Neuronal stem cell (in vitro differentiated cells): ENCODE measurements at regions not wholly inside any gene's neighbourhood (a gene's known extent, or its start where the extent isn't known, plus 50 kb on each side); places are given as distances from the start of the nearest gene placed in this dataset.

ENCODE experiments used
- DNase-seq: peaks from one replicate; pipeline ENCODE4 v3.0.0-alpha.2; 2013; ENCODE audit warnings: low spot score
- H2AFZ ChIP-seq: one replicate; pipeline ENCODE4 v1.6.1; 2013; ENCODE audit warnings: mild to moderate bottlenecking, low read length, inconsistent platforms
- H2AK5ac ChIP-seq: 2 replicates; pipeline ENCODE4 v1.6.1; 2013; ENCODE audit warnings: low read depth, mild to moderate bottlenecking, inconsistent platforms, low read length, moderate library complexity, mixed read lengths
- H2BK120ac ChIP-seq: 2 replicates; pipeline ENCODE4 v1.6.1; 2013; ENCODE audit warnings: low read depth, mild to moderate bottlenecking, inconsistent platforms, low read length, moderate library complexity, mixed read lengths
- H2BK12ac ChIP-seq: one replicate; pipeline ENCODE4 v1.6.1; 2013; ENCODE audit warnings: low read length, inconsistent platforms
- H2BK15ac ChIP-seq: 2 replicates; pipeline ENCODE4 v1.6.1; 2013; ENCODE audit warnings: mild to moderate bottlenecking, low read length, inconsistent platforms, mixed read lengths
- H2BK5ac ChIP-seq: one replicate; pipeline ENCODE4 v1.6.1; 2013; ENCODE audit warnings: inconsistent platforms, mild to moderate bottlenecking, low read length, moderate library complexity
- H3K14ac ChIP-seq: one replicate; pipeline ENCODE4 v1.6.1; 2013; ENCODE audit warnings: low read length, inconsistent platforms
- H3K18ac ChIP-seq: 2 replicates; pipeline ENCODE4 v1.6.1; 2013; ENCODE audit warnings: low read length, inconsistent platforms
- H3K23ac ChIP-seq: 2 replicates; pipeline ENCODE4 v1.6.1; 2013; ENCODE audit warnings: low read depth, mild to moderate bottlenecking, mixed read lengths, low read length, inconsistent platforms; ENCODE audit not compliant: poor library complexity
- H3K27ac ChIP-seq: replicated peaks from 3 replicates; pipeline ENCODE4 v1.5.1; 2013; ENCODE audit warnings: low read length, inconsistent platforms
- H3K27me3 ChIP-seq, 3 experiments: 2 replicates each; pipeline ENCODE4 v1.6.1; 2013; ENCODE audit warnings: low read length in 3 of 3, mild to moderate bottlenecking in 2 of 3, inconsistent platforms in 1 of 3, low read depth in 1 of 3, mixed read lengths in 1 of 3, moderate library complexity in 1 of 3; ENCODE audit not compliant: control insufficient read depth in 3 of 3, insufficient read depth in 3 of 3
- H3K36me3 ChIP-seq, 2 donors: replicated peaks in 1 of 2; 2 replicates each; pipeline ENCODE4 v1.6.1; 2013; ENCODE audit warnings: low read length in 2 of 2; ENCODE audit not compliant: control insufficient read depth in 2 of 2, insufficient read depth in 2 of 2
- H3K4ac ChIP-seq: 2 replicates; pipeline ENCODE4 v1.6.1; 2013; ENCODE audit warnings: inconsistent platforms, mild to moderate bottlenecking, low read length, moderate library complexity
- H3K4me1 ChIP-seq, 2 donors: 1 replicate in 1 of 2; 2 replicates in 1 of 2; pipeline ENCODE4 v1.6.1; 2013; ENCODE audit warnings: low read length in 2 of 2, low read depth in 1 of 2; ENCODE audit not compliant: control insufficient read depth in 2 of 2, insufficient read depth in 1 of 2
- H3K4me2 ChIP-seq: one replicate; pipeline ENCODE4 v1.6.1; 2013; ENCODE audit warnings: mild to moderate bottlenecking, low read length, inconsistent platforms; ENCODE audit not compliant: insufficient read depth, poor library complexity, severe bottlenecking
- H3K4me3 ChIP-seq, 2 donors: 2 replicates each; pipeline ENCODE4 v1.5.1; 2013; ENCODE audit warnings: low read length in 2 of 2, mild to moderate bottlenecking in 2 of 2, inconsistent platforms in 1 of 2, moderate library complexity in 1 of 2
- H3K79me1 ChIP-seq: one replicate; pipeline ENCODE4 v1.6.1; 2013; ENCODE audit warnings: low read depth, mild to moderate bottlenecking, inconsistent platforms, low read length, moderate library complexity
- H3K9ac ChIP-seq: one replicate; pipeline ENCODE4 v1.6.1; 2013; ENCODE audit warnings: mild to moderate bottlenecking, low read depth, low read length, inconsistent platforms; ENCODE audit not compliant: poor library complexity
- H3K9me3 ChIP-seq, 2 donors: replicated peaks in 1 of 2; 2 replicates each; pipeline versions ENCODE3 to v1.6.1; 2013; ENCODE audit warnings: low read length in 2 of 2, mild to moderate bottlenecking in 2 of 2, inconsistent platforms in 1 of 2, low read depth in 1 of 2, mixed read lengths in 1 of 2, moderate library complexity in 1 of 2; ENCODE audit not compliant: control insufficient read depth in 2 of 2, insufficient read depth in 1 of 2
- H4K8ac ChIP-seq: one replicate; pipeline ENCODE4 v1.6.1; 2013; ENCODE audit warnings: low read depth, mild to moderate bottlenecking, inconsistent platforms, low read length, moderate library complexity
- H4K91ac ChIP-seq: one replicate; pipeline ENCODE4 v1.6.1; 2013; ENCODE audit warnings: low read length, low read depth, mild to moderate bottlenecking, inconsistent platforms; ENCODE audit not compliant: poor library complexity
- WGBS, 2 donors: extraction: QIAGEN DNeasy Blood & Tissue Kit; methylation state at CpG; one replicate each; pipeline ENCODE4 v1.1.7; 2013; ENCODE audit warnings: missing lambda C conversion rate in 2 of 2, mixed read lengths in 1 of 2; ENCODE audit not compliant: insufficient read length in 2 of 2, insufficient replicate concordance in 1 of 2; ENCODE audit errors: extremely low coverage in 2 of 2; 5-methylcytosine and 5-hydroxymethylcytosine counted together

DNA sequence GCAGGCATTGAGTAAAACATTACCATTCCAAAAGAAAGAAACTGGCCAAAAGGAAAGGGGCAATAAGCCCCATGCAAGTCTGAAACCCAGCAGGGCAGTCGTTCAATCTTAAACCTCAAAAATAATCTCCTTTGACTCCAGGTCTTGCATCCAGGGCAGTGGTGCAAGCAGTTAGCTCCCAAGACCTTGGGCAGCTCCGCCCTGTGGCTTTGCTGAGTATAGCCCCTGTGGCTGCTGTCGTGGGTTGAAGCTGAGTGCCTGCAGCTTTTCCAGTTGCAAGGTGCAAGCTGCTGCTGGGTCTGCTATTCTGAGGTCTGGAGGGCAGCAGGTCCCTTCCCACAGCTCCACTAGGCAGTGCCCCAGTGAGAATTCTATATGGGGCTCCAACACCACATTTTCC is 580.1 kb upstream of the AUTS2 start:
- H4K8ac ChIP-seq, result no peak overlapping the region
- no peak overlapping the region for H2BK12ac ChIP-seq
- H2AFZ ChIP-seq, result no peak overlapping the region
- no peak overlapping the region for H4K91ac ChIP-seq
- H3K4me2 ChIP-seq, result no peak overlapping the region
- H3K18ac ChIP-seq, result no peak overlapping the region
- no peak overlapping the region for H3K23ac ChIP-seq
- no peak overlapping the region for H3K4ac ChIP-seq
- no CpG with 5 or more reads among the region's 3 CpGs for WGBS, 2 donors
- no peak overlapping the region for H3K27ac ChIP-seq
- H3K4me1 ChIP-seq, result no peaks in the 10 kb centered on the region
- no peak overlapping the region for H3K4me3 ChIP-seq
- H3K9me3 ChIP-seq, result peaks cover 0 to 2% of the 10 kb centered on the region in 2 donors
- no peak overlapping the region for H2BK120ac ChIP-seq
- H2AK5ac ChIP-seq, result no peak overlapping the region
- no peak overlapping the region for H2BK15ac ChIP-seq
- DNase-seq, result no peak
- no peak overlapping the region for H2BK5ac ChIP-seq
- no peak overlapping the region for H3K9ac ChIP-seq
- H3K27me3 ChIP-seq, result no peaks in the 10 kb centered on the region
- H3K79me1 ChIP-seq, result no peaks in the 10 kb centered on the region
- H3K14ac ChIP-seq, result no peak overlapping the region
- H3K36me3 ChIP-seq, result no peaks in the 10 kb centered on the region

DNA sequence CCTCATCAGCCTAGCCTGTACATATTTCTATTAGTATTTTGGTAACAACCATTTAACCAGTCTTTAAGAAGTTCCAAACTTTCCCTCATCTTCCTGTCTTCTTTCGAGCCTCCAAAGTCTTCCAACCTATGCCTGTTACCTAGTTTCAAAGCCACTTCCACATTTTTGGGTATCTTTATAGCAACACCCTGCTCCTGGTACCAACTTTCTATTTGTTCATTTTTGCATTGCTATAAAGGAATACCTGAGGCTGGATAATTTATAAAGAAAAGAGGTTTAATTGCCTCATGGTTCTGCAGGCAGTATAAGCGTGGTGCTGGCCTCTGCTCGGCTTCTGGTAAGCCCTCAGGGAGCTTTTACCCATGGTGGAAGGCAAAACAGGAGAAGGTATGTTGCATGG is 578.8 kb upstream of the AUTS2 start:
- no CpG with 5 or more reads among the region's 3 CpGs for WGBS, 2 donors

DNA sequence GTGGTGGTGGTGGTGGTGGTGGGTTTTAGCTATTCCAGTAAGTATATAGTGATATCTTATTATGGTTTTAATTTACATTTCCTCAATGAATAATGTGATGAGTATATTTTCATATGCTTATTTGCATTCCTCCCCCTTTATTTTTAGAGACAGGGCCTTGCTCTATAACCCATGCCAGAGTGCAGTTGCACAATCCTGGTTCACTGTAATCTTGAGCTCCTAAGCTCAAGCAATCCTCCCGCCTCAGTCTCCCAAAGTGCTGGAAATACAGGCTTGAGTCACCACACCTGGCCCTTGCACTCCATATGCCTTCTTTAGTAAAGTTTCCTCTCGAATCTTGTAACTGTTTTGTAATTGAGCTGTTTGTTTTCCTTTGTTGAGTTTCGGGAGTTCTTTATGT is 577.7 kb upstream of the AUTS2 start:
- Histone ChIP-seq H3K9ac (no peak overlapping the region), H2BK15ac (no peak overlapping the region), H3K4me2 (no peak overlapping the region), H3K79me1 (no peaks in the 10 kb centered on the region), H2BK120ac (no peak overlapping the region), H4K8ac (no peak overlapping the region), H3K18ac (no peak overlapping the region), H2AK5ac (no peak overlapping the region), H3K36me3 (no peaks in the 10 kb centered on the region), H3K4me1 (no peaks in the 10 kb centered on the region), H3K14ac (no peak overlapping the region), H3K9me3 (peaks cover 0 to 2% of the 10 kb centered on the region in 2 donors), H3K27ac (no peak overlapping the region), H3K4ac (no peak overlapping the region), H3K23ac (no peak overlapping the region), H2BK12ac (no peak overlapping the region), H2BK5ac (no peak overlapping the region), H4K91ac (no peak overlapping the region), H2AFZ (no peak overlapping the region), H3K4me3 (no peak overlapping the region), H3K27me3 (no peaks in the 10 kb centered on the region)
- no peak for DNase-seq
- no CpG with 5 or more reads among the region's 3 CpGs for WGBS, 2 donors

More for the DNA sequence above, 578.8 kb upstream of the AUTS2 start:
- Histone ChIP-seq H2BK15ac (no peak overlapping the region), H2AFZ (no peak overlapping the region), H3K18ac (no peak overlapping the region), H2BK120ac (no peak overlapping the region), H2AK5ac (no peak overlapping the region), H3K4me2 (no peak overlapping the region), H4K8ac (no peak overlapping the region), H3K4ac (no peak overlapping the region), H3K79me1 (no peaks in the 10 kb centered on the region), H3K4me3 (no peak overlapping the region), H3K9me3 (peaks cover 0 to 2% of the 10 kb centered on the region in 2 donors), H3K4me1 (no peaks in the 10 kb centered on the region), H3K27ac (no peak overlapping the region), H3K36me3 (no peaks in the 10 kb centered on the region), H3K27me3 (no peaks in the 10 kb centered on the region), H2BK12ac (no peak overlapping the region), H3K9ac (no peak overlapping the region), H2BK5ac (no peak overlapping the region), H4K91ac (no peak overlapping the region), H3K14ac (no peak overlapping the region), H3K23ac (no peak overlapping the region)
- no peak for DNase-seq

DNA sequence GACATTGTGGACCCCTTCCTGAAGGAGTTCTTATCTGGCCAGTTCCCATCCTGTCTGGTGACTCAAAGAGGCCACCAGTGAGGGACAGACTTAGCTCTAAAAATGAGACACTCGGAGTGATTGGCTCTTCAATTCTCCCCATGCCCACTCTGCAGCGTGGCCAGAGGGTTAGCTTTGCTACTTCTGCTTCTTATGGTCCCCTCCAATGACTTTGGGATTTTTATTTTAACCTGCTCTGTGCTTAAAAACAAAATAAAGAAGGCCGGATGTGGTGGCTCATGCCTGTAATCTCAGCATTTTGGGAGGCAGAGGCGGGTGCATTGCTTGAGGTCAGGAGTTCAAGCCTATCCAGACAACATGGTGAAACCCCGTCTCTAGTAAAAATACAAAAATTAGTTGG is 573.0 kb upstream of the AUTS2 start:
- H3K4ac ChIP-seq, result no peak overlapping the region
- no peak overlapping the region for H3K27ac ChIP-seq
- H3K9me3 ChIP-seq, result no peaks in the 10 kb centered on the region
- H3K9ac ChIP-seq, result no peak overlapping the region
- no peaks in the 10 kb centered on the region for H3K27me3 ChIP-seq
- no peak overlapping the region for H3K23ac ChIP-seq
- no peak overlapping the region for H3K14ac ChIP-seq
- no peak overlapping the region for H2BK120ac ChIP-seq
- H2AK5ac ChIP-seq, result no peak overlapping the region
- H4K8ac ChIP-seq, result no peak overlapping the region
- H4K91ac ChIP-seq, result no peak overlapping the region
- no peaks in the 10 kb centered on the region for H3K79me1 ChIP-seq
- WGBS, 2 donors, result no CpG with 5 or more reads among the region's 5 CpGs
- DNase-seq, result no peak
- no peaks in the 10 kb centered on the region for H3K36me3 ChIP-seq
- no peak overlapping the region for H2BK12ac ChIP-seq
- H3K4me2 ChIP-seq, result no peak overlapping the region
- no peak overlapping the region for H2BK15ac ChIP-seq
- H3K4me1 ChIP-seq, result no peaks in the 10 kb centered on the region
- H2BK5ac ChIP-seq, result no peak overlapping the region
- H2AFZ ChIP-seq, result no peak overlapping the region
- no peak overlapping the region for H3K18ac ChIP-seq
- no peak overlapping the region for H3K4me3 ChIP-seq
